Esophagus squamous epithelium (tissue), 5 donors: ENCODE measurements at regions not wholly inside any gene's neighbourhood (a gene's known extent, or its start where the extent isn't known, plus 50 kb on each side); places are given as distances from the start of the nearest gene placed in this dataset.

ENCODE experiments used
- DNase-seq: peaks from one replicate; lab custom pipeline; 2025; lab: John Stamatoyannopoulos, UW
- H3K27ac ChIP-seq, 4 donors: fragments of 200-600 bp; sonication (generic); one replicate each; pipeline ENCODE4 v1.5.1; 2016 to 2019; ENCODE audit warnings: mild to moderate bottlenecking in 1 of 4
- H3K27me3 ChIP-seq, 4 donors: fragments of 200-600 bp; sonication (generic); 1 replicate in 3 of 4; 2 replicates in 1 of 4; pipeline versions ENCODE4 v1.5.1 to v1.6.0; 2017 to 2021; ENCODE audit warnings: antibody characterized with exemption in 1 of 4
- H3K36me3 ChIP-seq, 3 donors: fragments of 200-600 bp; sonication (generic); one replicate each; pipeline ENCODE4 v1.5.1; 2016 to 2019
- H3K4me1 ChIP-seq, 3 donors: fragments of 200-600 bp; sonication (generic); one replicate each; pipeline ENCODE4 v1.5.1; 2017 to 2019
- H3K4me3 ChIP-seq, 4 donors: fragments of 200-600 bp; sonication (generic); 1 replicate in 3 of 4; 2 replicates in 1 of 4; pipeline ENCODE4 v1.5.1; 2016 to 2019; ENCODE audit warnings: mild to moderate bottlenecking in 2 of 4, moderate library complexity in 1 of 4
- H3K9me3 ChIP-seq, 3 donors: fragments of 200-600 bp; sonication (generic); one replicate each; pipeline ENCODE4 v1.5.1; 2016 to 2019
- CTCF ChIP-seq, 6 experiments: fragments of 450-650 bp in 4 of 6; fragments of 200-600 bp in 2 of 6; sonication (generic) in 2 of 6; IDR thresholded peaks; one replicate each; pipeline ENCODE4 v1.5.1; 2016 to 2019; ENCODE audit warnings: antibody characterized with exemption in 6 of 6, mild to moderate bottlenecking in 4 of 6, moderate library complexity in 4 of 6
- POLR2A ChIP-seq, 4 donors: fragments of 450-650 bp; IDR thresholded peaks; one replicate each; pipeline ENCODE4 v1.6.1; 2017; ENCODE audit warnings: antibody characterized with exemption in 4 of 4, mild to moderate bottlenecking in 4 of 4, moderate library complexity in 3 of 4
- WGBS, 2 donors: methylation state at CpG; one replicate each; pipeline ENCODE4 v1.1.5; 2018; 5-methylcytosine and 5-hydroxymethylcytosine counted together
- intact Hi-C: fragments of 100-400 bp; cut with DNase I; formaldehyde crosslinking; loops from one replicate; pipeline ENCODE4 v1.15.0; 2022
- donor health status: DM: yes; HTN: yes; CAD: no.

DNA sequence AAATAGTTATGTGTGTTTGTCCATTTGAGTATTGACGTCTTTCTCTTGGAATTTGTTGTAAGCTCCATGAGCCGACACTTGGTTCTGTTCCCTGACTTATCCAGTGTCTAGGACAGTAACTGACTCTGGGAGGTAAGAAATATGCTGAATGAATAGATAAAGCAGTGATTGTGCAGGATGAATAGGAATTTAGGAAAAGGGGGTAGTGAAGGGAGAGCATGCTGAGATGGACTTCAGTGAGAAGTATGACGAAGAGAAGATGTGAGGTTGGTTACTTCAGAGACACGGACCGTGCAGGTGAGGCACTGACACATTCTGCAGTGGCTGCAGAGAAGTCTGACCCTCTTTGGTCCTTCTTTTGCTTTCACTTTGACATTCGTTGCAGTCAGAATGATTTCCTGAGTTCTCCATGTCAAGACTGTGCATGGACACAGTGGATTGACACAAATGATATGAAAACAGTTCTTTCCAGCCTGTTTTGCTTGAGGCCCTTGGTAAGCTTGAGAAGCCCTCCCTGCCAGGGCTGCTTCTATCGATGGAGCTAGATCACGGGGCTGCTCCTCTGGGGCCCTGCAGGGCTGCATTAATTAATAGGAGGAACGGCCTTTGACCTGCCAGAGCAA, 261.5 kb upstream of the SORCS1 start:
- no peaks in the 10 kb centered on the region for H3K9me3 ChIP-seq
- WGBS, 2 donors = 53 to 63% methylated on average over 9 of the region's 9 CpGs
- no peak for DNase-seq
- TF ChIP-seq POLR2A (IDR thresholded peaks at IDR 0.05) = no peak
- TF ChIP-seq CTCF (IDR thresholded peaks at IDR 0.05) = no peak
- H3K27me3 ChIP-seq = no peaks in the 10 kb centered on the region
- no peaks in the 10 kb centered on the region for H3K4me1 ChIP-seq
- peak overlapping the region in 1 of 4 donors; percentile 40 for H3K4me3 ChIP-seq
- no peaks in the 10 kb centered on the region for H3K36me3 ChIP-seq
- intact Hi-C loops = no loop called here
- no peak overlapping the region for H3K27ac ChIP-seq

DNA sequence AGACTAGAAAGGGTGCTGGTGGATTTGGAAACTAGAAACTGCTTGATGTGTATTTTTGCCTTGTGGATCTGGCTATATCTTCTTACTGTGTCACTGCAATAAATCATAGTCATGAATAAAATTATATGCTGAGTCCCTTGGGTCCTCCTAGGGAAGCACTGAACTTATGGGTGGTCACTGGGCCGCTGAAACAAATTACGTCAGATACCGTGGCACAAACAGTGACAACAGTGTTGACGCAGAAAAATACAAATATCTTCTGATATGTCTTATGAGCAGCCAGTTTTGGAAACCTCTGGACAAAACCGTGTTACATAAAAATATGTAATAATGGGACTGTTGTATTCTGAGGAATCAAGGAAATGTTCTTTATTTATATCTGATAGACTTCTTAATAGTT, 260.1 kb upstream of the SORCS1 start:
- no peak overlapping the region for H3K4me3 ChIP-seq

DNA sequence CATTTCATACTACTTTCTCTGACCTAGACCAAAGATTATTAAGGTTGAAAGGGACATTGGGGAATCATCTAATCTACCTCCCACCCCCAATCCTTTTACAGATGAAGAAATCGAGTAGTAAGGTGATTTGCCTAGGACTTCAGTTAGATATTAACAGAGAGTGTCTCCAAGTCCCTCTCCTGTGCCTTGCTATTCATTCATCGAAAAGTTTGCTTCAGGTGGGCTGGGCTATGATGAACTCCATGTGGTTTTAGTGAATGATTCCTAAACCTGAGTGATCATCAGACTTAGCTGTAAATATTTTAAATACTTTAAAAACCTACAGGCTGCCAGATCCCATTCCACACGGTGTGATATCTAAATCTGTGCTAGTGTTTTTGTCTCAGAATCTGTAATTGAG, 259.4 kb upstream of the SORCS1 start:
- H3K9me3 ChIP-seq = no peaks in the 10 kb centered on the region
- TF ChIP-seq POLR2A (IDR thresholded peaks at IDR 0.05) (no peak), CTCF (IDR thresholded peaks at IDR 0.05) (no peak)
- no peak overlapping the region for H3K27ac ChIP-seq
- no peaks in the 10 kb centered on the region for H3K36me3 ChIP-seq
- no peaks in the 10 kb centered on the region for H3K4me1 ChIP-seq
- intact Hi-C loops = no loop called here
- DNase-seq = no peak
- H3K4me3 ChIP-seq = no peak overlapping the region
- 44 to 49% methylated on average over 3 of the region's 3 CpGs for WGBS, 2 donors
- no peaks in the 10 kb centered on the region for H3K27me3 ChIP-seq

More for the DNA sequence above, 260.1 kb upstream of the SORCS1 start:
- no peaks in the 10 kb centered on the region for H3K4me1 ChIP-seq
- DNase-seq = no peak
- no peaks in the 10 kb centered on the region for H3K36me3 ChIP-seq
- no peaks in the 10 kb centered on the region for H3K9me3 ChIP-seq
- no peak overlapping the region for H3K27ac ChIP-seq
- TF ChIP-seq POLR2A (IDR thresholded peaks at IDR 0.05) (no peak), CTCF (IDR thresholded peaks at IDR 0.05) (no peak)
- intact Hi-C loops = no loop called here
- H3K27me3 ChIP-seq = no peaks in the 10 kb centered on the region
- WGBS, 2 donors = 69 to 75% methylated on average over 5 of the region's 5 CpGs

GRCh38 chr10:107422681-107423080, 258.2 kb upstream of the SORCS1 start:
- intact Hi-C loops = no loop called here
- WGBS, 2 donors = 69 to 84% methylated on average over 2 of the region's 2 CpGs
- Histone ChIP-seq H3K4me3 (no peak overlapping the region), H3K27ac (no peak overlapping the region), H3K9me3 (no peaks in the 10 kb centered on the region), H3K27me3 (no peaks in the 10 kb centered on the region), H3K4me1 (no peaks in the 10 kb centered on the region), H3K36me3 (no peaks in the 10 kb centered on the region)
- TF ChIP-seq POLR2A (IDR thresholded peaks at IDR 0.05) (no peak), CTCF (IDR thresholded peaks at IDR 0.05) (no peak)
- no peak for DNase-seq

- WGBS, 2 donors = 49 to 75% methylated on average over 3 of the region's 3 CpGs
- H3K36me3 ChIP-seq = no peaks in the 10 kb centered on the region
- H3K4me3 ChIP-seq = no peak overlapping the region
- TF ChIP-seq POLR2A (IDR thresholded peaks at IDR 0.05) (no peak), CTCF (IDR thresholded peaks at IDR 0.05) (no peak)
- H3K27ac ChIP-seq = no peak overlapping the region
- no peak for DNase-seq
- H3K4me1 ChIP-seq = no peaks in the 10 kb centered on the region
- no peaks in the 10 kb centered on the region for H3K27me3 ChIP-seq
- H3K9me3 ChIP-seq = no peaks in the 10 kb centered on the region
- intact Hi-C loops = no loop called here
Observed at GRCh38 chr10:107420196-107420595, 255.7 kb upstream of the SORCS1 start.
